H9 (cell line): ENCODE measurements at regions not wholly inside any gene's neighbourhood (a gene's known extent, or its start where the extent isn't known, plus 50 kb on each side); places are given as distances from the start of the nearest gene placed in this dataset.
A peak's percentile ranks its signal among the peaks of the same experiment; 100 is the strongest.

Source experiments
- DNase-seq: peaks from one replicate; pipeline ENCODE4 v3.0.0-alpha.2; 2017
- H2AFZ ChIP-seq: one replicate; pipeline ENCODE4 v1.6.1; 2013; ENCODE audit warnings: mild to moderate bottlenecking, low read length, control low read depth, moderate library complexity
- H2AK5ac ChIP-seq: 2 replicates; pipeline ENCODE4 v1.6.1; 2013; ENCODE audit warnings: low read length, control low read depth, mixed read lengths; ENCODE audit not compliant: insufficient read length
- H2BK120ac ChIP-seq: one replicate; pipeline ENCODE4 v1.6.1; 2013; ENCODE audit warnings: low read depth, mild to moderate bottlenecking, low read length, control low read depth, inconsistent platforms; ENCODE audit not compliant: poor library complexity, severe bottlenecking
- H2BK12ac ChIP-seq: 2 replicates; pipeline ENCODE4 v1.6.1; 2013; ENCODE audit warnings: low read length, control low read depth, mixed read lengths, low read depth; ENCODE audit not compliant: insufficient read length
- H2BK15ac ChIP-seq: 2 replicates; pipeline ENCODE4 v1.6.1; 2013; ENCODE audit warnings: low read depth, low read length, control low read depth
- H2BK20ac ChIP-seq: one replicate; pipeline ENCODE4 v1.6.1; 2013; ENCODE audit warnings: low read depth, mild to moderate bottlenecking, low read length, control low read depth, inconsistent platforms; ENCODE audit not compliant: poor library complexity, severe bottlenecking
- H2BK5ac ChIP-seq: 2 replicates; pipeline ENCODE4 v1.6.1; 2013; ENCODE audit warnings: low read length, control low read depth, mixed read lengths; ENCODE audit not compliant: insufficient read length
- H3K14ac ChIP-seq: 2 replicates; pipeline ENCODE4 v1.6.1; 2013; ENCODE audit warnings: low read length, control low read depth; ENCODE audit not compliant: insufficient read depth
- H3K18ac ChIP-seq: 2 replicates; pipeline ENCODE4 v1.6.1; 2013; ENCODE audit warnings: low read depth, mild to moderate bottlenecking, mixed read lengths, low read length, control low read depth; ENCODE audit not compliant: insufficient read length
- H3K23ac ChIP-seq: 2 replicates; pipeline ENCODE4 v1.6.1; 2013; ENCODE audit warnings: low read length, control low read depth, mixed read lengths, low read depth; ENCODE audit not compliant: insufficient read length
- H3K23me2 ChIP-seq: 2 replicates; pipeline ENCODE4 v1.6.1; 2013; ENCODE audit warnings: low read depth, mild to moderate bottlenecking, mixed read lengths, low read length, control low read depth; ENCODE audit not compliant: insufficient read length, poor library complexity, severe bottlenecking
- H3K27ac ChIP-seq: 2 replicates; pipeline ENCODE4 v1.5.1; 2013; ENCODE audit warnings: low read length, control low read depth, mixed read lengths, low read depth; ENCODE audit not compliant: insufficient read length
- H3K27me3 ChIP-seq: 2 replicates; pipeline ENCODE4 v1.6.1; 2013; ENCODE audit warnings: low read length, control low read depth, inconsistent platforms; ENCODE audit not compliant: insufficient read depth
- H3K4ac ChIP-seq: 2 replicates; pipeline ENCODE4 v1.6.1; 2013; ENCODE audit warnings: low read depth, mild to moderate bottlenecking, control low read depth, inconsistent platforms, low read length, moderate library complexity
- H3K4me1 ChIP-seq: 2 replicates; pipeline ENCODE4 v1.6.1; 2013; ENCODE audit warnings: low read length, control low read depth, inconsistent platforms; ENCODE audit not compliant: insufficient read depth
- H3K4me2 ChIP-seq: 2 replicates; pipeline ENCODE4 v1.6.1; 2013; ENCODE audit warnings: low read length, control low read depth, mixed read lengths; ENCODE audit not compliant: insufficient read length, insufficient read depth
- H3K56ac ChIP-seq: 2 replicates; pipeline ENCODE4 v1.6.1; 2013; ENCODE audit warnings: low read depth, mild to moderate bottlenecking, mixed read lengths, low read length, control low read depth; ENCODE audit not compliant: insufficient read length
- H3K79me1 ChIP-seq: 2 replicates; pipeline ENCODE4 v1.6.1; 2013; ENCODE audit warnings: low read depth, mild to moderate bottlenecking, moderate library complexity, low read length, control low read depth, inconsistent platforms; ENCODE audit not compliant: insufficient read depth, poor library complexity, severe bottlenecking
- H3K79me2 ChIP-seq: 2 replicates; pipeline ENCODE4 v1.6.1; 2013; ENCODE audit warnings: low read length, control low read depth, inconsistent platforms; ENCODE audit not compliant: insufficient read depth
- H3K9ac ChIP-seq: 2 replicates; pipeline ENCODE4 v1.6.1; 2013; ENCODE audit warnings: low read length, control low read depth, mixed read lengths; ENCODE audit not compliant: insufficient read length; ENCODE audit errors: extremely low read depth
- H3K9me3 ChIP-seq: one replicate; pipeline ENCODE4 v1.6.1; 2013; ENCODE audit warnings: low read depth, low read length, inconsistent platforms; ENCODE audit not compliant: control insufficient read depth
- H3T11ph ChIP-seq: one replicate; pipeline ENCODE4 v1.6.1; 2013; ENCODE audit warnings: mild to moderate bottlenecking, low read length, control low read depth, inconsistent platforms
- H4K20me1 ChIP-seq: one replicate; pipeline ENCODE4 v1.6.1; 2013; ENCODE audit not compliant: control insufficient read depth, insufficient read length, insufficient read depth
- H4K5ac ChIP-seq: 2 replicates; pipeline ENCODE4 v1.6.1; 2013; ENCODE audit warnings: low read depth, mild to moderate bottlenecking, mixed read lengths, low read length, control low read depth; ENCODE audit not compliant: insufficient read length
- H4K8ac ChIP-seq: replicated peaks from 2 replicates; pipeline ENCODE4 v1.6.1; 2013; ENCODE audit warnings: low read length, control low read depth, mixed read lengths, low read depth; ENCODE audit not compliant: insufficient read length
- H4K91ac ChIP-seq: 2 replicates; pipeline ENCODE4 v1.6.1; 2013; ENCODE audit warnings: low read depth, mild to moderate bottlenecking, moderate library complexity, mixed read lengths, low read length, control low read depth; ENCODE audit not compliant: insufficient read length
- H3K27ac Mint-ChIP-seq, 3 experiments: 2 replicates in 2 of 3; 3 replicates in 1 of 3; pipeline ENCODE4 v1.8.0; 2020 to 2021; ENCODE audit warnings: mixed read lengths in 3 of 3, mild to moderate bottlenecking in 1 of 3, moderate library complexity in 1 of 3
- H3K27me3 Mint-ChIP-seq: 2 replicates; pipeline ENCODE4 v1.8.0; 2021; ENCODE audit warnings: low read depth, mild to moderate bottlenecking, moderate library complexity, mixed read lengths
- H3K36me3 Mint-ChIP-seq, 3 experiments: 2 replicates in 2 of 3; 3 replicates in 1 of 3; pipeline ENCODE4 v1.8.0; 2020 to 2021; ENCODE audit warnings: low read depth in 3 of 3, mixed read lengths in 3 of 3; ENCODE audit not compliant: insufficient read depth in 1 of 3
- H3K4me1 Mint-ChIP-seq, 2 experiments: 2 replicates each; pipeline ENCODE4 v1.8.0; 2020; ENCODE audit warnings: mixed read lengths in 2 of 2
- H3K4me3 Mint-ChIP-seq, 2 experiments: 2 replicates in 1 of 2; 3 replicates in 1 of 2; pipeline ENCODE4 v1.8.0; 2020 to 2021; ENCODE audit warnings: mild to moderate bottlenecking in 2 of 2, mixed read lengths in 2 of 2, moderate library complexity in 1 of 2
- H3K9me3 Mint-ChIP-seq, 2 experiments: 2 replicates in 1 of 2; 3 replicates in 1 of 2; pipeline ENCODE4 v1.8.0; 2020; ENCODE audit warnings: mild to moderate bottlenecking in 2 of 2, mixed read lengths in 2 of 2, moderate library complexity in 1 of 2
- WGBS: extraction: QIAGEN DNeasy Blood & Tissue Kit; methylation state at CpG from one replicate; pipeline ENCODE4 v1.1.7; 2013; ENCODE audit warnings: missing lambda C conversion rate, low lambda C conversion rate, mixed read lengths; ENCODE audit not compliant: insufficient read length; ENCODE audit errors: extremely low coverage; 5-methylcytosine and 5-hydroxymethylcytosine counted together
- TF ChIP-seq, protein P1 (sequence below): fragments of 200-600 bp; sonication (generic); conservative IDR thresholded peaks from 3 replicates; pipeline ENCODE4 v1.8.0; 2021; ENCODE audit warnings: antibody characterized with exemption, mild to moderate bottlenecking

DNA sequence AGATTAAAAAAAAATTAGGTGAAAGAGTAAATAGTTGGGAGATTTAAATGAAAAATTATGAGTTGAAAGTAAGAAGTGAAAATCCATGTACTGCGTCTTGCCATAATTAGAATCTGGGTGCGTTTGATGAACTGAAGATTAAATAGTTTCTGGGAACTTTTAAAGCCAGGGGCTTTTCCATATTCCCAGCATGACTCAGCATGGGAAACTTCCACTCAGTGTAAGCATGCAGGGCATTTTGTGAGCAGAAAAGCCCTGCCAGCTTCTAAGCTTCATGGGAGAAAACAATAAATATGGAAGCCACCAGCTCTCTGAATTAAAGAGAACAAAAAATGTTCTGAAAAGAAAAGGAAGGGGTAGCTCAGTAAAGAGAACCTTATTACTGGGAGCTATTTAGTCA, 62.0 kb upstream of the EDNRB start:
- Histone ChIP-seq H3K9ac (no peak overlapping the region), H2AK5ac (no peak overlapping the region), H3K4me1 (no peaks in the 10 kb centered on the region), H2BK12ac (no peak overlapping the region), H3K56ac (no peak overlapping the region), H3K27me3 (no peaks in the 10 kb centered on the region), H3K23me2 (no peaks in the 10 kb centered on the region), H3K4me2 (no peak overlapping the region), H3T11ph (no peak overlapping the region), H3K23ac (no peak overlapping the region), H3K14ac (no peak overlapping the region), H3K79me1 (no peaks in the 10 kb centered on the region), H2BK5ac (no peak overlapping the region), H3K79me2 (no peaks in the 10 kb centered on the region), H4K20me1 (no peaks in the 10 kb centered on the region), H3K18ac (no peak overlapping the region), H2BK120ac (no peak overlapping the region), H3K4ac (no peak overlapping the region), H4K8ac (no peak overlapping the region), H2BK20ac (no peak overlapping the region), H4K5ac (no peak overlapping the region), H3K9me3 (no peaks in the 10 kb centered on the region), H4K91ac (no peak overlapping the region), H2BK15ac (no peak overlapping the region), H2AFZ (no peak overlapping the region), H3K27ac (no peak overlapping the region)
- peak overlapping the region in 1 of 3 experiments; percentile 76; a peak in 3 of 7 replicates for H3K27ac Mint-ChIP-seq
- no peak overlapping the region for H3K4me3 Mint-ChIP-seq
- peaks cover 3 to 16% (median 11%) of the 10 kb centered on the region in 3 experiments; a peak in 5 of 7 replicates for H3K36me3 Mint-ChIP-seq
- H3K4me1 Mint-ChIP-seq, result peaks cover 10% of the 10 kb centered on the region in 2 experiments
- no peak for DNase-seq
- 100% methylated on average over 1 of the region's 2 CpGs for WGBS
- H3K27me3 Mint-ChIP-seq, result no peaks in the 10 kb centered on the region
- H3K9me3 Mint-ChIP-seq, result peaks cover 10 to 21% of the 10 kb centered on the region in 2 experiments; a peak in 4 of 5 replicates
- TF ChIP-seq, protein P1, sequence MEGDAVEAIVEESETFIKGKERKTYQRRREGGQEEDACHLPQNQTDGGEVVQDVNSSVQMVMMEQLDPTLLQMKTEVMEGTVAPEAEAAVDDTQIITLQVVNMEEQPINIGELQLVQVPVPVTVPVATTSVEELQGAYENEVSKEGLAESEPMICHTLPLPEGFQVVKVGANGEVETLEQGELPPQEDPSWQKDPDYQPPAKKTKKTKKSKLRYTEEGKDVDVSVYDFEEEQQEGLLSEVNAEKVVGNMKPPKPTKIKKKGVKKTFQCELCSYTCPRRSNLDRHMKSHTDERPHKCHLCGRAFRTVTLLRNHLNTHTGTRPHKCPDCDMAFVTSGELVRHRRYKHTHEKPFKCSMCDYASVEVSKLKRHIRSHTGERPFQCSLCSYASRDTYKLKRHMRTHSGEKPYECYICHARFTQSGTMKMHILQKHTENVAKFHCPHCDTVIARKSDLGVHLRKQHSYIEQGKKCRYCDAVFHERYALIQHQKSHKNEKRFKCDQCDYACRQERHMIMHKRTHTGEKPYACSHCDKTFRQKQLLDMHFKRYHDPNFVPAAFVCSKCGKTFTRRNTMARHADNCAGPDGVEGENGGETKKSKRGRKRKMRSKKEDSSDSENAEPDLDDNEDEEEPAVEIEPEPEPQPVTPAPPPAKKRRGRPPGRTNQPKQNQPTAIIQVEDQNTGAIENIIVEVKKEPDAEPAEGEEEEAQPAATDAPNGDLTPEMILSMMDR, result no peak
